LNCaP clone FGC (cell line): ENCODE measurements at regions not wholly inside any gene's neighbourhood (a gene's known extent, or its start where the extent isn't known, plus 50 kb on each side); places are given as distances from the start of the nearest gene placed in this dataset.

ENCODE experiments used
- DNase-seq: peaks from one replicate; pipeline ENCODE4 v3.0.0-alpha.2; 2011; ENCODE audit warnings: low read depth
- H3K4me3 ChIP-seq: 2 replicates; pipeline ENCODE4 v1.5.1; 2011; ENCODE audit warnings: mild to moderate bottlenecking, low read depth, low read length, control low read depth
- TF ChIP-seq, protein P1 (sequence below): IDR thresholded peaks from 2 replicates; pipeline ENCODE4 v1.5.1; 2012; ENCODE audit warnings: mild to moderate bottlenecking; ENCODE audit not compliant: control insufficient read depth, insufficient read depth; ENCODE audit errors: extremely low read depth

DNA sequence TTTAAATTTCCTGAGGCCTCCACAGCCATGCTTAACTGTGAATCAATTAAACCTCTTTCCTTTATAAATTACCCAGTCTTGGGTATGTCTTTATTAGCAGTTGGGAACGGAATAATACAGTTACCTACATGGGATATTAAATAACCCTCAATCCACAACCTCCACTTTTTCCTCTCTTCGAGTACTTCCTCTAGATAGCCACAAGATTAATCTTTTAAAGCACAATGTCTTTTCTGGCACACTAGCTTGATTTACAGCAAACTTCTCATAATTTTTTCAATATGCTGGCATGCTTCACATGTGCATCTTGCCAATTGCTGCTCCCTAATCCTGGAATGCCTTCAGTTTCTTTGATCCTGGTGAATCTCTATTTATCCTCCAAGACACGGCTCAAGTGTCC lies 92.2 kb downstream of the P2RY1 start:
- no peak for DNase-seq
- H3K4me3 ChIP-seq: no peak overlapping the region
- TF ChIP-seq, protein P1, sequence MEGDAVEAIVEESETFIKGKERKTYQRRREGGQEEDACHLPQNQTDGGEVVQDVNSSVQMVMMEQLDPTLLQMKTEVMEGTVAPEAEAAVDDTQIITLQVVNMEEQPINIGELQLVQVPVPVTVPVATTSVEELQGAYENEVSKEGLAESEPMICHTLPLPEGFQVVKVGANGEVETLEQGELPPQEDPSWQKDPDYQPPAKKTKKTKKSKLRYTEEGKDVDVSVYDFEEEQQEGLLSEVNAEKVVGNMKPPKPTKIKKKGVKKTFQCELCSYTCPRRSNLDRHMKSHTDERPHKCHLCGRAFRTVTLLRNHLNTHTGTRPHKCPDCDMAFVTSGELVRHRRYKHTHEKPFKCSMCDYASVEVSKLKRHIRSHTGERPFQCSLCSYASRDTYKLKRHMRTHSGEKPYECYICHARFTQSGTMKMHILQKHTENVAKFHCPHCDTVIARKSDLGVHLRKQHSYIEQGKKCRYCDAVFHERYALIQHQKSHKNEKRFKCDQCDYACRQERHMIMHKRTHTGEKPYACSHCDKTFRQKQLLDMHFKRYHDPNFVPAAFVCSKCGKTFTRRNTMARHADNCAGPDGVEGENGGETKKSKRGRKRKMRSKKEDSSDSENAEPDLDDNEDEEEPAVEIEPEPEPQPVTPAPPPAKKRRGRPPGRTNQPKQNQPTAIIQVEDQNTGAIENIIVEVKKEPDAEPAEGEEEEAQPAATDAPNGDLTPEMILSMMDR: no peak

DNA sequence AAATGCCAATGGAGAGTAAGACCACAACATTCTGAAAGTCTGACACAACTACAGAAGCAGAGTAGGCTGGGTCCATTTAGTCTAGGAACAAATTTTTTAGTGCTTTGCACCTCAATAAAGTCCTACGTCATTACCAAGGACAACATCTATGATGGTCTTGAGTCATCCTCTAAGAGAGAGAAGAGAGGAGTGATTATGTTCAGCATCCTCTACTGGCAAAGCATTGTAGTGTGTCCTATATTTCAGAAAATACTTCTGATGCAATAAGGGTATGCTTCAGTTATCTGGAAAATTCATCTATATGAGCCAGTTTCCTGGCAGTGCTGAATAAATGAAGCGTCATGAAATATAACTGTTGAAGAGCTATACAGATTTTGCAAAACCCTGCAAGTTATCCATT lies 95.6 kb downstream of the P2RY1 start:
- DNase-seq: no peak
- H3K4me3 ChIP-seq: no peak overlapping the region
- TF ChIP-seq, protein P1: no peak

DNA sequence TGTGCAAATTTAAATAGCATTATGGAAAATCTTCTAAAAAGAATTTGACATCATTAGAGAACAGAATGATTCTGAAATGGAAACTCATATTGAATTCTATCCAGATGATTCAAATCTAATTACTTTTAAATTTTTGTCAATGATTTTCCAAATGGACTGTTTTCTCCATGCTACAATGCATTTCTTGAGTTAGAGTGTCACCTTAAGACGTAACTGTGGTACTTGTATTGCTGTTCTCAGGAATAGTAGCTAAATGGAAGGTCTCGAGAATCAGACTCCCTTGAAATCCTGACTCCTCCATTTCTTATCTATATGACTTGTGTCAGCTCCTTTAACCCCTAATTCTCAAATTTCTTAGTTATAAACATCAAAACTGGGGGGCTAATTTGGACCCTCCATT lies 102.3 kb downstream of the P2RY1 start:
- TF ChIP-seq, protein P1: peak; percentile 35
- no peak for DNase-seq
- H3K4me3 ChIP-seq: no peak overlapping the region

DNA sequence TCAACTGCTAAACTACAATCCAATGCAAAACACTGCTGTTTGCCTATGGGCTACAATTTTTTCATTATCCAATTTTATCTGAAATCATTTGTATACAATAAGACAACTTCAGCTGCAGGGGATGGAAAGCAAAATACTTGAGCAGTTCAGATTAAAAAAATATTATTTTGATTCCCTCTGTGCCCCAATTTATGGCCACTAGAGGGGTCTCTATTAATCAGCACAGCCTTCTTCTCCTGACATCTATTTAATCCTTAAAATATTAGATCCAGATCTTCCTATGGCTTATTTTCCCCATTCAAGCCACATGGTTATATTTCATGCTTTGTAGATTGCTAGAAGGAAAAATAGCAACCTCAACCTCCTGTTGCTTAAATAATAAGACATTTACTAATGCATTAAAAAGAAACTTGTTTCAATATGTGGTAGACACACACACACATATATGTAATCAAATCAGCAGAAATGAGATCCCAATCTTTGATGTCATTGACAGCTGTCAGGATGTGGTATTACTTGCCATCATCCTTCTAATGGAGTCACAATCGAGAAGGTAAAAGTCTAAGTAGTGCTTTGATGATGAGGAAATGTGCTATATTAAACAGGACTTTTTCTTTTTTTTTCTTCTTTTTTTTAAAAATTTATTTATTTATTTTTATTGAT lies 104.2 kb downstream of the P2RY1 start:
- no peak for DNase-seq
- no peak overlapping the region for H3K4me3 ChIP-seq

DNA sequence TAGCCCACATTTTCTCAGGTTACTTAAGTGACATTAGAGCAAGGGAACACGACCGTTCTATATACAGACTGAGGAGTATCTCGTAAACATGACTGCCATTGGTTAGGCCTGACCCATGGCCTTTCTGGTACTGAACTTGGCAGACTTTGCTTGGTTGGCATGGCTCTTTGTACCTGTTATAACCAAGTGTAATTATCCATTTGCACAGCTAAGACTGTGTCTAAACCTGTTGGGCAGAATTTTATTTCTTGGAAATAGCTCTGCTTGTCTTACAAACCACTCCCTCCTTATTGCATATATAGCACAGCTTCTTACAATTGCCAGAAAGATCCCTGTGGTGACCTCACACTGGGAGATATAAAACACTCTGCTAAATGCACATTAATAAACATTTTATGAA lies 106.9 kb downstream of the P2RY1 start:
- TF ChIP-seq, protein P1: no peak
- H3K4me3 ChIP-seq: no peak overlapping the region
- peak; percentile 98 for DNase-seq

More for the DNA sequence above, 104.2 kb downstream of the P2RY1 start:
- TF ChIP-seq, protein P1: no peak

DNA sequence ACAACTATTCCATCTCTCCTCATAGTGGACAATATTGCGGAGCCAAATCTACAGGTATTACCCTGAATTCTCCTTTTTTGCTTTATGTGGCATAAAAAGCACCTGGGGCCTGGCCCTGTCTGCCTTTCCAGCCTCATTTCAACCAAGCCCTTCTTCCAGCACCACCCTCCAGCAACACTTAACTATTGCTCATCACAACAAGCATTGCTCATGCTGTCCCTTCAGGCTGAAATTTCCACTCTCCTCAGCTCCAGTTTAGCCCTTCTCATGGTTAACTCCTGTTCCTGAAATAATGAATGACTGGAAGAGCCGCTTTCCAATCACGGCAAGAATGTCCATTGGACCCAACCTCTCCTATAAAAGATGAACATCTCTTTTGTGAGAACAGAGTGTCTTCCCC lies 107.4 kb downstream of the P2RY1 start:
- no peak for DNase-seq
- TF ChIP-seq, protein P1: no peak

DNA sequence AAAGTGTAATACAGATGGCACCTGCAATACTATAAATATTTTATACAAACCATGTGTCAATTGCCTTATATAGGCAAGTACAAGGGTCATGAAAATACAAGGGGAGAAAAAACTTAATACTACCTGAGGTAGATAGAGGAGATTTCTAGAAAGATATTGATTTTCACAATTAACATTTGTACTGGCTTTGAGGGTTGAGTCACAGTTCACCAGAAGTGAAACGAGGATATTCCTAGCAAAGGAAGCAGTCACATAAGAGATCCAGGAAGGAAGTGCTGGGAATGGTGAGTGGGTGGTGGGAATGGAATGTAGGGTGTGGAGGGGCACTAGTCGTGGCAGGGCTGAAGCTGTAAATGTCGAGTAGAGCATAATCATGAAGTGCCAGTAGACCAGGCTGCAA lies 108.7 kb downstream of the P2RY1 start:
- H3K4me3 ChIP-seq: no peak overlapping the region
- TF ChIP-seq, protein P1: no peak
- no peak for DNase-seq

More for the DNA sequence above, 107.4 kb downstream of the P2RY1 start:
- H3K4me3 ChIP-seq: no peak overlapping the region
